Vagina (tissue), 2 donors: ENCODE measurements at regions not wholly inside any gene's neighbourhood (a gene's known extent, or its start where the extent isn't known, plus 50 kb on each side); places are given as distances from the start of the nearest gene placed in this dataset.

Experiments used
- DNase-seq, 2 donors: peaks; one replicate each; pipeline ENCODE4 v3.0.0-alpha.2; 2017; ENCODE audit errors: extremely low spot score in 2 of 2
- H3K27ac ChIP-seq: fragments of 200-600 bp; sonication (generic); one replicate; pipeline ENCODE4 v1.5.1; 2019
- H3K27me3 ChIP-seq: fragments of 200-600 bp; sonication (generic); one replicate; pipeline ENCODE4 v1.5.1; 2019
- H3K36me3 ChIP-seq, 2 donors: fragments of 200-600 bp; sonication (generic); one replicate each; pipeline ENCODE4 v1.5.1; 2017 to 2019
- H3K4me1 ChIP-seq: fragments of 200-600 bp; sonication (generic); one replicate; pipeline ENCODE4 v1.5.1; 2019
- H3K4me3 ChIP-seq, 2 donors: fragments of 200-600 bp; sonication (generic); 1 replicate in 1 of 2; 2 replicates in 1 of 2; pipeline ENCODE4 v1.5.1; 2016 to 2019
- H3K9me3 ChIP-seq: fragments of 200-600 bp; sonication (generic); one replicate; pipeline ENCODE4 v1.5.1; 2019
- POLR2A ChIP-seq, 2 donors: fragments of 450-650 bp; IDR thresholded peaks; one replicate each; pipeline ENCODE4 v1.6.1; 2017; ENCODE audit warnings: antibody characterized with exemption in 2 of 2, mild to moderate bottlenecking in 2 of 2, moderate library complexity in 2 of 2
- POLR2AphosphoS5 ChIP-seq, 2 donors: sonication (generic); formaldehyde crosslinking; IDR thresholded peaks; one replicate each; pipeline ENCODE4 v1.9.0; 2017; ENCODE audit warnings: antibody characterized with exemption in 2 of 2, mild to moderate bottlenecking in 2 of 2, low read depth in 1 of 2; ENCODE audit not compliant: insufficient read depth in 1 of 2
- intact Hi-C: fragments of 100-400 bp; cut with DNase I; formaldehyde crosslinking; loops from one replicate; pipeline ENCODE4 v1.15.1; 2023
- TF ChIP-seq, protein P1 (sequence below), 3 experiments: fragments of 450-650 bp in 2 of 3; fragments of 200-600 bp in 1 of 3; sonication (generic) in 1 of 3; IDR thresholded peaks; one replicate each; pipeline ENCODE4 v1.5.1; 2017 to 2019; ENCODE audit warnings: antibody characterized with exemption in 3 of 3, mild to moderate bottlenecking in 2 of 3, moderate library complexity in 2 of 3

DNA sequence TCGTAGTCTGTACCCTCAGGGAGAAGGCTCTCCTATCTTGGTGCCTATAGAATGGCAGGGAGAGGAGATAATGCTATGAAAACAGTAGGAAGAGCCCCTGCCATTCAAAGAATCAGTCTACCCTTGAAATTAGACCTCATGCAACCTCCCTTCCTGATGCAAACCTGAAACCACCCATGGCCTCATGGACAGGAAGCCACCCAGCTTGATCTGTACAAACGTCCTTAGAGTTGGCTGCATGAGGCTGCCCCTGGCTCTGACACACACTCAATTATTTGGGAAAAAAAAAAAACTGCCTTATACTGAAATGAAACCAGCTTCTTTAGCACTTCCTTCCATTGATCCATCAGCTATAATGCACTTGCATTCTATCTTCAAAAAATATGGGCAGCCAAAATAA, 116.6 kb upstream of the BCL2L14 start:
- H3K4me1 ChIP-seq, result peaks cover 18% of the 10 kb centered on the region
- no peaks in the 10 kb centered on the region for H3K36me3 ChIP-seq
- H3K27me3 ChIP-seq, result no peaks in the 10 kb centered on the region
- intact Hi-C loops, result no loop called here
- no peak overlapping the region for H3K27ac ChIP-seq
- no peak for DNase-seq
- H3K9me3 ChIP-seq, result no peaks in the 10 kb centered on the region
- TF ChIP-seq POLR2AphosphoS5 (IDR thresholded peaks at IDR 0.05; ENCODE audit: insufficient read depth in 1 of 2, low read depth in 1 of 2), result no peak
- TF ChIP-seq POLR2A (IDR thresholded peaks at IDR 0.05), result no peak
- TF ChIP-seq, protein P1, sequence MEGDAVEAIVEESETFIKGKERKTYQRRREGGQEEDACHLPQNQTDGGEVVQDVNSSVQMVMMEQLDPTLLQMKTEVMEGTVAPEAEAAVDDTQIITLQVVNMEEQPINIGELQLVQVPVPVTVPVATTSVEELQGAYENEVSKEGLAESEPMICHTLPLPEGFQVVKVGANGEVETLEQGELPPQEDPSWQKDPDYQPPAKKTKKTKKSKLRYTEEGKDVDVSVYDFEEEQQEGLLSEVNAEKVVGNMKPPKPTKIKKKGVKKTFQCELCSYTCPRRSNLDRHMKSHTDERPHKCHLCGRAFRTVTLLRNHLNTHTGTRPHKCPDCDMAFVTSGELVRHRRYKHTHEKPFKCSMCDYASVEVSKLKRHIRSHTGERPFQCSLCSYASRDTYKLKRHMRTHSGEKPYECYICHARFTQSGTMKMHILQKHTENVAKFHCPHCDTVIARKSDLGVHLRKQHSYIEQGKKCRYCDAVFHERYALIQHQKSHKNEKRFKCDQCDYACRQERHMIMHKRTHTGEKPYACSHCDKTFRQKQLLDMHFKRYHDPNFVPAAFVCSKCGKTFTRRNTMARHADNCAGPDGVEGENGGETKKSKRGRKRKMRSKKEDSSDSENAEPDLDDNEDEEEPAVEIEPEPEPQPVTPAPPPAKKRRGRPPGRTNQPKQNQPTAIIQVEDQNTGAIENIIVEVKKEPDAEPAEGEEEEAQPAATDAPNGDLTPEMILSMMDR (IDR thresholded peaks at IDR 0.05), result no peak
- H3K4me3 ChIP-seq, result no peak overlapping the region

DNA sequence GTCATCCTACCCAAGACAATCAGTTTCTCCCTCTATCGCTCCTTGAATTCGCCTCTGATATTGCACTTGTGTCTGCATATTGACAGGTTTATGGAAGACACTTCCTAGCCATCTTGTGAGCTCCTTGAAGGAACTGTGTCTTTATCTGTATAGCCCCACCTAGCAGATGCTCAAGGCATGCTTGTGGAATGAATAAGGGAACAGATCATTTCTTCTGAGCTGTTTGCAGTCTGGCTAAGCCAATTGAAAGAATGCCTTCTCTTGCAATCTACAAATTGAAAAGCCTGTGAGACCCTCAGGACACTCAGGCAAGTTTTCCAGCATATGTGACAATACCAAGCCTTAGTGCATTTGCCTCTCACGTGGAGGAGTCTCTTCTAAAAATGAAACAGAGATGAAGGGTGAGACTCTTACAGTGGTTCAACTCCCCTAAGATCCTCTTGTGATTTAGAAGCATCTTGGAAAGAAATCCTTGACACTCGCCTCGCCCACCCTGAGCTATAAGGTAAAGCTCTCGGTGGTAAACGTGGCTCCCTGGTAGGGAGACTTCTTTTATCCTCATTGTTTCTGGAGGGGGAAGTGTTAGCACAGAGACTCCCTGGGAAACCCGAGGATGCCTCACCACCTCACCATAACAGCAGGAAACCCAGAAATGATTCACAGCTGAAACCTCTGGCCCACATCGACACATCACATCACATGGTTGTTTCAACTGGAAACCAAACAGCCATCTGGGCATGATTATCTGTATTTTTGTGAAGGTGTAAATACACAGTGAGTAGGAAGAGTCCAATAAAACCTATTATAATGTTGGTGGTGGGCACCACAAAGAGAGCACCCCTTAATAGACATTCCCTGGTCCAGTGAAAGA, 112.3 kb upstream of the BCL2L14 start:
- peaks cover 6% of the 10 kb centered on the region for H3K4me1 ChIP-seq
- no peak overlapping the region for H3K4me3 ChIP-seq
- no peak overlapping the region for H3K27ac ChIP-seq
- no peaks in the 10 kb centered on the region for H3K36me3 ChIP-seq
- intact Hi-C loops, result no loop called here
- TF ChIP-seq, protein P1 (IDR thresholded peaks at IDR 0.05), result no peak
- TF ChIP-seq POLR2AphosphoS5 (IDR thresholded peaks at IDR 0.05; ENCODE audit: insufficient read depth in 1 of 2, low read depth in 1 of 2), result no peak
- TF ChIP-seq POLR2A (IDR thresholded peaks at IDR 0.05), result no peak
- H3K9me3 ChIP-seq, result no peaks in the 10 kb centered on the region
- DNase-seq, result peak in 1 of 2 donors; percentile 54
- no peaks in the 10 kb centered on the region for H3K27me3 ChIP-seq

DNA sequence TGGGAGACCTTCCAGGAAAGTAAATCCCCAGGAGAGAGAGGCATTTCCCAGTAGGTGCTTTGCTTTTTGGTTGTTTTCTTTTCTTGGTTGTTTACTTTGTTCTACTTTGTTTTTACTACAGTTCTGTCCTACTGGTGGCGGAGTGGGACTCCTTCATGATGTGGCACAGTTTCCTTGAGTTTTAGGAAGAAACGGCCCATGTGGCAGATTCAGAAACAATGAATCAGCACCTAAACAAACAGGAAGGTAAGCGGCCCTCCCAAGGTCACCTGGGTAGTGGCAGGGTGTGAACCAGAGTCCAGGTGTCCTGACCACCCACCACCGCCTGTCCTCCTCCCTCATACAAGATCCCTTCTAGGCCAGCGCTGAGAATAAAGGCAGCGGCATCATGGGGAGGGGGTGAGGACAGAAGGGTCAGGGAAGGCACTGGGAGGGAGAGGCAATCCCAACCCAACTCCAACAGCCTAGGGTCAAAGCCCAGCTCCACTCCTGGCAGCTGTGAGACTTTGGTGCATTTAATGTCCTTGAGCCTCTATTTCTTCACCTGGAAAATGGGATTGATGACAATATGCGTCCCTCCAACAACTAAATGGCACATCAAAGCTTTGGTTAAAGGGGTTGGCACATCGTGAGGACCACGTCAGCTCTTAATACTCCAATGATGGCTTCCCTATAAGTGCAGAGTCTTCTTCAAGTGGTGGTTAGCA, 111.5 kb upstream of the BCL2L14 start:
- TF ChIP-seq POLR2AphosphoS5 (IDR thresholded peaks at IDR 0.05; ENCODE audit: insufficient read depth in 1 of 2, low read depth in 1 of 2), result no peak
- no peak for TF ChIP-seq POLR2A (IDR thresholded peaks at IDR 0.05)
- TF ChIP-seq, protein P1 (IDR thresholded peaks at IDR 0.05), result no peak
- Histone ChIP-seq H3K27ac (no peak overlapping the region), H3K27me3 (no peaks in the 10 kb centered on the region), H3K9me3 (no peaks in the 10 kb centered on the region), H3K4me3 (no peak overlapping the region), H3K36me3 (no peaks in the 10 kb centered on the region), H3K4me1 (peaks cover 6% of the 10 kb centered on the region)
- DNase-seq, result peak in 1 of 2 donors; percentile 54
- intact Hi-C loops, result no loop called here

DNA sequence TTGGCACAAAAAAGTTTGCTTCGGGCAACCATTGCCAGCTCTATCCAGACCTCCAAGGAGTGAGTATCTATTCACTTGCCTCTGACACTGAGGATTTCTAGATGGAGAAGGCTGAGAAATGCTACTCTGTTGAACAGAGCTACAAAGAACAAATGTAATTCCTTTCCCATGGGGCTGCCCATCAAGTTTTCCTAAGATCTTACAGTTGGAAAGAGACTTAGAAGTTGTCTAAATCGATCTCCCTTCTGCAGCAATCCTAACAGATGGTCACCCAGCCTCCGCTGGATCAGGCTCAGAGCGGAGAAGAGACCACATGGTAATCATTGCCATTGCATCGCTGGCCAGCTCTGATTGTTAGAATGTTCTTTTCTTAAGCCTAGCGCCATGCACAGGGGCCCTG, 110.1 kb upstream of the BCL2L14 start:
- DNase-seq, result no peak
- intact Hi-C loops, result no loop called here

More for the DNA sequence above, 110.1 kb upstream of the BCL2L14 start:
- TF ChIP-seq, protein P1 (IDR thresholded peaks at IDR 0.05), result no peak
- Histone ChIP-seq H3K4me3 (no peak overlapping the region), H3K36me3 (no peaks in the 10 kb centered on the region), H3K27ac (no peak overlapping the region), H3K27me3 (no peaks in the 10 kb centered on the region), H3K9me3 (no peaks in the 10 kb centered on the region), H3K4me1 (peaks cover 6% of the 10 kb centered on the region)
